NCI-H1436 treated with DMSO at 0.1 percent for 48 hours (cell line): ENCODE measurements at regions not wholly inside any gene's neighbourhood (a gene's known extent, or its start where the extent isn't known, plus 50 kb on each side); places are given as distances from the start of the nearest gene placed in this dataset.
"Not testable (repeated sequence)": the region's sequence is repeated elsewhere in the genome, so short reads cannot be mapped to it uniquely, and the experiment has no call there.

Source experiments
- DNase-seq: peaks from one replicate; lab custom pipeline; 2025; lab: John Stamatoyannopoulos, UW

- DNase-seq: no peak
These were observed 337.9 kb downstream of the DAD1 start for GRCh38 chr14:22251090-22251489.

- DNase-seq: no peak
These were observed 339.3 kb downstream of the DAD1 start for GRCh38 chr14:22249770-22250169.

GRCh38 chr14:22243971-22244581 lies 344.9 kb downstream of the DAD1 start:
- DNase-seq: no peak

GRCh38 chr14:22238320-22238719 lies 350.7 kb downstream of the DAD1 start:
- DNase-seq: not testable (repeated sequence)

GRCh38 chr14:22233377-22233776 lies 355.6 kb downstream of the DAD1 start:
- no peak for DNase-seq

- no peak for DNase-seq
These were observed 356.1 kb downstream of the DAD1 start for GRCh38 chr14:22232933-22233332.

- DNase-seq: no peak
These were observed 356.5 kb downstream of the DAD1 start for GRCh38 chr14:22232486-22232885.

GRCh38 chr14:22231018-22231417 lies 358.0 kb downstream of the DAD1 start:
- no peak for DNase-seq

- DNase-seq: no peak
These were observed 358.5 kb downstream of the DAD1 start for GRCh38 chr14:22230517-22230916.

GRCh38 chr14:22227084-22227483 lies 361.9 kb downstream of the DAD1 start:
- DNase-seq: no peak

- DNase-seq: no peak
These were observed 362.6 kb downstream of the DAD1 start for GRCh38 chr14:22226381-22226780.

GRCh38 chr14:22225516-22226140 lies 363.4 kb downstream of the DAD1 start:
- DNase-seq: no peak

- DNase-seq: no peak
These were observed 367.5 kb downstream of the DAD1 start for GRCh38 chr14:22221508-22221907.

GRCh38 chr14:22220427-22220826 lies 368.6 kb downstream of the DAD1 start:
- no peak for DNase-seq

GRCh38 chr14:22218728-22219127 lies 370.3 kb downstream of the DAD1 start:
- DNase-seq: no peak

- no peak for DNase-seq
These were observed 375.9 kb downstream of the DAD1 start for GRCh38 chr14:22213120-22213519.

- no peak for DNase-seq
These were observed 378.1 kb downstream of the DAD1 start for GRCh38 chr14:22210906-22211305.

- DNase-seq: no peak
These were observed 379.0 kb downstream of the DAD1 start for GRCh38 chr14:22210026-22210425.

GRCh38 chr14:22203036-22203435 lies 386.0 kb downstream of the DAD1 start:
- no peak for DNase-seq

- DNase-seq: no peak
These were observed 386.7 kb downstream of the DAD1 start for GRCh38 chr14:22202313-22202712.

GRCh38 chr14:22200977-22201605 lies 387.9 kb downstream of the DAD1 start:
- DNase-seq: no peak

GRCh38 chr14:22200131-22200530 lies 388.9 kb downstream of the DAD1 start:
- DNase-seq: not testable (repeated sequence)

- DNase-seq: no peak
These were observed 394.4 kb downstream of the DAD1 start for GRCh38 chr14:22194664-22195063.
